Stimulated activated naive CD8-positive, alpha-beta T cell treated with anti-CD3 and anti-CD28 coated beads, Interleukin-15, Interleukin-2, amounts not matched to agents 100 U/mL and 50 U/mL, for 24 hours (primary cell): ENCODE measurements at regions not wholly inside any gene's neighbourhood (a gene's known extent, or its start where the extent isn't known, plus 50 kb on each side); places are given as distances from the start of the nearest gene placed in this dataset.
"Not testable (repeated sequence)": the region's sequence is repeated elsewhere in the genome, so short reads cannot be mapped to it uniquely, and the experiment has no call there.

Experiments used
- ATAC-seq: fragments of 150-1000 bp; cut with Tn5 transposase; one replicate; pipeline ENCODE4 v1.10.0; 2021
- DNase-seq: peaks from one replicate; pipeline ENCODE4 v3.0.0; 2021

- ATAC-seq (no peak), DNase-seq (no peak)
Measured at GRCh38 chr11:45407226-45407625, 121.1 kb upstream of the SYT13 start.

GRCh38 chr11:45405916-45406670, 120.0 kb upstream of the SYT13 start:
- ATAC-seq (no peak), DNase-seq (no peak)

GRCh38 chr11:45403521-45403920, 117.4 kb upstream of the SYT13 start:
- ATAC-seq: not testable (repeated sequence)

GRCh38 chr11:45402049-45402630, 116.0 kb upstream of the SYT13 start:
- DNase-seq: no peak
- ATAC-seq: no peak

More at GRCh38 chr11:45403521-45403920, 117.4 kb upstream of the SYT13 start:
- not testable (repeated sequence) for DNase-seq

GRCh38 chr11:45400591-45400990, 114.5 kb upstream of the SYT13 start:
- no peak for DNase-seq
- ATAC-seq: no peak

GRCh38 chr11:45399166-45399565, 113.0 kb upstream of the SYT13 start:
- DNase-seq: no peak
- ATAC-seq: no peak

GRCh38 chr11:45398325-45398724, 112.2 kb upstream of the SYT13 start:
- no peak for DNase-seq
- ATAC-seq: no peak

- ATAC-seq (no peak), DNase-seq (no peak)
Measured at GRCh38 chr11:45396394-45396793, 110.3 kb upstream of the SYT13 start.

GRCh38 chr11:45395947-45396346, 109.8 kb upstream of the SYT13 start:
- ATAC-seq: no peak

GRCh38 chr11:45395421-45395820, 109.3 kb upstream of the SYT13 start:
- no peak for DNase-seq
- no peak for ATAC-seq

More at GRCh38 chr11:45395947-45396346, 109.8 kb upstream of the SYT13 start:
- no peak for DNase-seq

GRCh38 chr11:45394294-45395085, 108.3 kb upstream of the SYT13 start:
- no peak for ATAC-seq

GRCh38 chr11:45393826-45394225, 107.7 kb upstream of the SYT13 start:
- ATAC-seq: no peak
- DNase-seq: no peak

More at GRCh38 chr11:45394294-45395085, 108.3 kb upstream of the SYT13 start:
- no peak for DNase-seq

- DNase-seq (no peak), ATAC-seq (no peak)
Measured at GRCh38 chr11:45393334-45393733, 107.2 kb upstream of the SYT13 start.

GRCh38 chr11:45392591-45393091, 106.5 kb upstream of the SYT13 start:
- ATAC-seq (no peak), DNase-seq (no peak)

- no peak for ATAC-seq
- DNase-seq: no peak
Measured at GRCh38 chr11:45392154-45392553, 106.0 kb upstream of the SYT13 start.

- ATAC-seq (no peak), DNase-seq (no peak)
Measured at GRCh38 chr11:45391168-45391850, 105.2 kb upstream of the SYT13 start.

GRCh38 chr11:45390407-45390806, 104.3 kb upstream of the SYT13 start:
- ATAC-seq: no peak

GRCh38 chr11:45388472-45388871, 102.3 kb upstream of the SYT13 start:
- DNase-seq (no peak), ATAC-seq (no peak)

More at GRCh38 chr11:45390407-45390806, 104.3 kb upstream of the SYT13 start:
- DNase-seq: no peak

GRCh38 chr11:45387885-45388284, 101.7 kb upstream of the SYT13 start:
- not testable (repeated sequence) for ATAC-seq, DNase-seq

GRCh38 chr11:45386972-45387371, 100.8 kb upstream of the SYT13 start:
- no peak for DNase-seq
- no peak for ATAC-seq

- no peak for ATAC-seq
- no peak for DNase-seq
Measured at GRCh38 chr11:45385844-45386243, 99.7 kb upstream of the SYT13 start.

- DNase-seq: no peak
- no peak for ATAC-seq
Measured at GRCh38 chr11:45385423-45385822, 99.3 kb upstream of the SYT13 start.
